Lung (tissue), 11 donors: ENCODE measurements at regions not wholly inside any gene's neighbourhood (a gene's known extent, or its start where the extent isn't known, plus 50 kb on each side); places are given as distances from the start of the nearest gene placed in this dataset.

Experiments
- ATAC-seq: fragments of 200-7000 bp; cut with Tn5 transposase; one replicate; pipeline ENCODE4 v1.9.1; 2020; ENCODE audit warnings: moderate number of reproducible peaks; ENCODE audit not compliant: insufficient read depth, low FRiP score
- DNase-seq, 3 donors: peaks; one replicate each; pipeline ENCODE4 v3.0.0-alpha.2; 2013 to 2017
- H3K27ac ChIP-seq, 2 donors: one replicate each; pipeline ENCODE4 v1.5.1; 2013; ENCODE audit warnings: mild to moderate bottlenecking in 2 of 2, moderate library complexity in 2 of 2, control low read depth in 1 of 2, inconsistent platforms in 1 of 2, low read depth in 1 of 2, low read length in 1 of 2
- H3K27me3 ChIP-seq, 3 donors: one replicate each; pipeline ENCODE4 v1.5.1; 2013; ENCODE audit warnings: low read length in 2 of 3; ENCODE audit not compliant: control insufficient read depth in 3 of 3, insufficient read depth in 3 of 3
- H3K36me3 ChIP-seq, 4 donors: one replicate each; pipeline ENCODE4 v1.5.1; 2013; ENCODE audit warnings: low read length in 4 of 4, mild to moderate bottlenecking in 1 of 4, moderate library complexity in 1 of 4; ENCODE audit not compliant: control insufficient read depth in 4 of 4, insufficient read depth in 4 of 4
- H3K4me1 ChIP-seq, 5 donors: one replicate each; pipeline ENCODE4 v1.5.1; 2013; ENCODE audit warnings: low read length in 5 of 5, mild to moderate bottlenecking in 2 of 5, moderate library complexity in 1 of 5; ENCODE audit not compliant: control insufficient read depth in 5 of 5, insufficient read depth in 5 of 5
- H3K4me3 ChIP-seq: one replicate; pipeline ENCODE4 v1.5.1; 2013; ENCODE audit warnings: mild to moderate bottlenecking, control low read depth, moderate library complexity
- H3K9ac ChIP-seq, 2 donors: one replicate each; pipeline ENCODE4 v1.5.1; 2013; ENCODE audit warnings: low read length in 2 of 2, control low read depth in 1 of 2; ENCODE audit not compliant: insufficient read depth in 1 of 2
- H3K9me3 ChIP-seq, 4 donors: one replicate each; pipeline ENCODE4 v1.5.1; 2013; ENCODE audit warnings: low read length in 3 of 4, mild to moderate bottlenecking in 1 of 4, moderate library complexity in 1 of 4; ENCODE audit not compliant: control insufficient read depth in 4 of 4, insufficient read depth in 3 of 4
- CTCF ChIP-seq: IDR thresholded peaks from 2 replicates; pipeline ENCODE4 v1.5.1; 2012; ENCODE audit warnings: mild to moderate bottlenecking; ENCODE audit errors: control extremely low read depth, extremely low read depth
- WGBS, 2 donors: extraction: QIAGEN DNeasy Blood & Tissue Kit; methylation state at CpG; one replicate each; pipeline ENCODE4 v1.1.7; 2013; 5-methylcytosine and 5-hydroxymethylcytosine counted together
- donor health status: control.
- donor health status: control.
- donor health status: Bipolar disorder and iron deficiency.
- donor health status: healthy.
- donor health status: DM: yes; HTN: yes; CAD: no.

- H3K4me1 ChIP-seq: peaks cover 0 to 43% (median 8%) of the 10 kb centered on the region in 5 donors
- WGBS, 2 donors: 72 to 89% methylated on average over 2 of the region's 2 CpGs
- ATAC-seq (no peak), DNase-seq (peak in 2 of 3 donors; percentile 68 to 72)
- no peak overlapping the region for H3K27ac ChIP-seq
- H3K27me3 ChIP-seq: no peaks in the 10 kb centered on the region
- no peak for TF ChIP-seq CTCF
- H3K9me3 ChIP-seq: no peaks in the 10 kb centered on the region
- peak overlapping the region in 1 of 2 donors; percentile 64 for H3K9ac ChIP-seq
- no peaks in the 10 kb centered on the region for H3K36me3 ChIP-seq
- H3K4me3 ChIP-seq: no peak overlapping the region
Observed at GRCh38 chr2:144796164-144796563, 276.2 kb upstream of the ZEB2 start.

GRCh38 chr2:144785253-144785652 is 265.3 kb upstream of the ZEB2 start:
- no peak overlapping the region for H3K9ac ChIP-seq
- H3K27me3 ChIP-seq: no peaks in the 10 kb centered on the region
- ATAC-seq (no peak), DNase-seq (no peak)
- no peaks in the 10 kb centered on the region for H3K36me3 ChIP-seq
- H3K9me3 ChIP-seq: peaks cover 0 to 2% (median 0%) of the 10 kb centered on the region in 4 donors
- H3K4me3 ChIP-seq: no peak overlapping the region
- no peak for TF ChIP-seq CTCF
- no peak overlapping the region for H3K27ac ChIP-seq
- 96 to 99% methylated on average over 5 of the region's 5 CpGs for WGBS, 2 donors
- H3K4me1 ChIP-seq: no peaks in the 10 kb centered on the region

GRCh38 chr2:144780983-144781382 is 261.1 kb upstream of the ZEB2 start:
- WGBS, 2 donors: 67 to 70% methylated on average over 3 of the region's 3 CpGs
- TF ChIP-seq CTCF: no peak
- ATAC-seq: no peak
- Histone ChIP-seq H3K4me3 (no peak overlapping the region), H3K4me1 (peaks cover 0 to 10% (median 0%) of the 10 kb centered on the region in 5 donors), H3K27ac (no peak overlapping the region), H3K27me3 (no peaks in the 10 kb centered on the region), H3K9ac (no peak overlapping the region), H3K36me3 (no peaks in the 10 kb centered on the region), H3K9me3 (peaks cover 0 to 2% (median 0%) of the 10 kb centered on the region in 4 donors)
- DNase-seq: no peak

- TF ChIP-seq CTCF: no peak
- H3K27ac ChIP-seq: no peak overlapping the region
- peak in 2 of 3 donors; percentile 23 to 53 for DNase-seq
- ATAC-seq: no peak
- no peaks in the 10 kb centered on the region for H3K27me3 ChIP-seq
- no peaks in the 10 kb centered on the region for H3K36me3 ChIP-seq
- H3K9me3 ChIP-seq: no peaks in the 10 kb centered on the region
- no peak overlapping the region for H3K9ac ChIP-seq
- no peak overlapping the region for H3K4me3 ChIP-seq
- H3K4me1 ChIP-seq: peaks cover 0 to 16% (median 0%) of the 10 kb centered on the region in 5 donors
Observed at GRCh38 chr2:144776766-144777165, 256.8 kb upstream of the ZEB2 start.
